GM12864 (cell line): ENCODE measurements at regions not wholly inside any gene's neighbourhood (a gene's known extent, or its start where the extent isn't known, plus 50 kb on each side); places are given as distances from the start of the nearest gene placed in this dataset.

ENCODE experiments used
- DNase-seq: peaks from one replicate; pipeline ENCODE4 v3.0.0-alpha.2; 2011; ENCODE audit warnings: low read depth
- H3K4me3 ChIP-seq: 2 replicates; pipeline ENCODE4 v1.5.1; 2011; ENCODE audit warnings: mild to moderate bottlenecking, low read depth, low read length, control low read depth
- TF ChIP-seq, protein P1 (sequence below): IDR thresholded peaks from 2 replicates; pipeline ENCODE4 v1.5.1; 2011; ENCODE audit warnings: low read depth, mild to moderate bottlenecking, moderate library complexity, low read length, control low read depth, inconsistent platforms; ENCODE audit errors: missing control alignments

GRCh38 chr7:16055263-16055976 lies 365.9 kb downstream of the CRPPA start:
- DNase-seq: no peak
- H3K4me3 ChIP-seq: no peak overlapping the region
- TF ChIP-seq, protein P1, sequence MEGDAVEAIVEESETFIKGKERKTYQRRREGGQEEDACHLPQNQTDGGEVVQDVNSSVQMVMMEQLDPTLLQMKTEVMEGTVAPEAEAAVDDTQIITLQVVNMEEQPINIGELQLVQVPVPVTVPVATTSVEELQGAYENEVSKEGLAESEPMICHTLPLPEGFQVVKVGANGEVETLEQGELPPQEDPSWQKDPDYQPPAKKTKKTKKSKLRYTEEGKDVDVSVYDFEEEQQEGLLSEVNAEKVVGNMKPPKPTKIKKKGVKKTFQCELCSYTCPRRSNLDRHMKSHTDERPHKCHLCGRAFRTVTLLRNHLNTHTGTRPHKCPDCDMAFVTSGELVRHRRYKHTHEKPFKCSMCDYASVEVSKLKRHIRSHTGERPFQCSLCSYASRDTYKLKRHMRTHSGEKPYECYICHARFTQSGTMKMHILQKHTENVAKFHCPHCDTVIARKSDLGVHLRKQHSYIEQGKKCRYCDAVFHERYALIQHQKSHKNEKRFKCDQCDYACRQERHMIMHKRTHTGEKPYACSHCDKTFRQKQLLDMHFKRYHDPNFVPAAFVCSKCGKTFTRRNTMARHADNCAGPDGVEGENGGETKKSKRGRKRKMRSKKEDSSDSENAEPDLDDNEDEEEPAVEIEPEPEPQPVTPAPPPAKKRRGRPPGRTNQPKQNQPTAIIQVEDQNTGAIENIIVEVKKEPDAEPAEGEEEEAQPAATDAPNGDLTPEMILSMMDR: no peak

DNA sequence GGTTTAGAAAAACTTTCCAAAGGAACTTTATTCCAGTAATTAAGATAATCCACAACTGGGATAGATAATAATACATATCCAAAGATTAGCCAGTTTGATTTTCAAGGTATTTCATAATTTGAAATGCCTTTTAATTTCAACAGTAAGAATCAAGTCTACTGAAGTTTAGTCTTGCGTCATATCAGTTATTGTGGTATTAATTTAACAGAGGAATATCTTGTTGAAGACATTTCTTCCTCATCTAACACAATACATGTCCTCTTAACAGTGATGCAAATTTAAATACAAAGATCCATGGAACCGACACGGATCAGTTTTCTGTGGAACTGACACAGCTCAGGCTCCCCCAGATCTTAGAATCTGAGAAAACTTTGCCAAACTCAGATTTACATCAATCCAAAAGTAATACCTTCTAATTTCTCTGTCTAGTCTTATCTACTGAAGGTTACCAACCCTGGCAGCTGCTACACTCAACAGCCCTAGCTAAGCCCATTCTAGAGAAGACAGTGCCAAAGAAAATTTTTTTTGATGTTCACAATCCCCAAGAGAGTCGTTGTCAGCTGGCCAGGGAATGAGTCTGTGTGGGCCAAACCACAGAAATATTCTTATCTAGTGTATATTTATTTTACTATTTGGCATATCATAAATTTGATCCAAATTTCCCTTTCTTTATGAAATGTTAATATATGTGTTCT lies 365.2 kb upstream of the MEOX2 start:
- no peak overlapping the region for H3K4me3 ChIP-seq
- no peak for DNase-seq
- TF ChIP-seq, protein P1: no peak

DNA sequence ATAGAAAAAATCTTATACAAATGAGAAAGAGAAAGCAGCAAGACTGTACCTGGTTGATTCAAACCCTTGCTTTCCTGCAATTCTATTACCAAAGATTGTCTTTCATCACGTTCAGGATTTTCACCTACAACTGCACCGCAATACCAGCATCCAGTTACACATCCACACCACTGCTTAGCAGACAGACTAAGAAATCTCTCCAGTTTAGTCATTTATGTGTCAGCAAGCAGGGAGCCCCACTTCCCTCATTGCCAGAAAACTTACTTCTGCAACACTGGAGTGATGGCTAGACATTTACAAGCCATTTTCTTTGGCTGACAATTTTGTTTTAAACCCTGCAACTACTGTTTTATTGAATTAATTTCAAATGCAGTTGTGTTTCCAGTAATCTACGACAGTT lies 359.6 kb upstream of the MEOX2 start:
- no peak for DNase-seq
- H3K4me3 ChIP-seq: no peak overlapping the region
- TF ChIP-seq, protein P1: no peak

- TF ChIP-seq, protein P1: no peak
- H3K4me3 ChIP-seq: no peak overlapping the region
- DNase-seq: no peak
Observed at GRCh38 chr7:16045296-16045695, 358.8 kb upstream of the MEOX2 start.

DNA sequence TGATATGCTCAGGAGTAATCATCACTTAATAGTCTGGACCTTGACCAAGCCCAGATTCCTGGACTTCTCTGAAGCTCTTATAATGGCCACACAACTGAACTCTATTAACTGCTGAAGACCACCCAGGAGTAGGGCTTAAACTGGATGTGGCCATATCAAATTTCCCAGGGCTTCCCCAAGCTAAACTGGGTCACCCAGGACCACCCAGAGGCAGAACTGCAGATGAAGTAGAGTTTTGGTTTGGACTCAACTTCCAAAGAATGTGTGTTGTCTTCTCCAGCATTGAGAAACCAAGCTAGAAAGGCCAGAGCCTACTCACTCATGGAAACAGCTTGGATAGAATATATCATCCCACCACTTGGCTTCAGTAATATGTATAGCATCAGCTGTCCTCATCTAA lies 358.2 kb upstream of the MEOX2 start:
- TF ChIP-seq, protein P1: no peak
- no peak overlapping the region for H3K4me3 ChIP-seq
- no peak for DNase-seq

GRCh38 chr7:16040346-16040745 lies 353.9 kb upstream of the MEOX2 start:
- H3K4me3 ChIP-seq: no peak overlapping the region
- TF ChIP-seq, protein P1: no peak
- DNase-seq: no peak
